ENCODE measurements at regions not wholly inside any gene's neighbourhood (a gene's known extent, or its start where the extent isn't known, plus 50 kb on each side); places are given as distances from the start of the nearest gene placed in this dataset.
A peak's percentile ranks its signal among the peaks of the same experiment; 100 is the strongest.

DNA sequence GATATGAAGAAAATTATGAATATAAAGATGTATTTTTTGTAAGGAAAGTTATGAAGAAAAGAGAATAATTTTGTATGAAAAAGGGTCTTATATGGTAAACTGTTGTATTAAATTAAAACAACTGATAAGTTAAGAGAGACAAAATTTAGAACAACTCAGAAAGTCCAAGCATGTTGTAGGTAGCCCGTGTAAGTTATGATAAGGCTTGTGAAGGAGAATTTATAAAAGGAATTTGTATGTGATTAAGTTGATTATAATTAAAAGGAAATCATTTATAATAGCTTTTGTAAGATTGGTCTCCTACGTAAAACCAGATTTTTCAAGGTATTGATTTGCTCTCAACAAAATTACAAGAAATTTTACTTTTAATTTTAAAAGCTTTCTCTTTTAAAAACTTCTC lies 1579.3 kb downstream of the HACE1 start:
- peaks cover 17% of the 10 kb centered on the region for H3K36me3 Mint-ChIP-seq (ENCODE audit: unreplicated experiment)
- H3K4me1 Mint-ChIP-seq (ENCODE audit: low read depth, unreplicated experiment) = no peaks in the 10 kb centered on the region
- no peak overlapping the region for H3K4me3 Mint-ChIP-seq (ENCODE audit: unreplicated experiment)
- peaks cover 2% of the 10 kb centered on the region for H3K27me3 Mint-ChIP-seq (ENCODE audit: unreplicated experiment)
- no peak for DNase-seq
- TF ChIP-seq, protein P1, sequence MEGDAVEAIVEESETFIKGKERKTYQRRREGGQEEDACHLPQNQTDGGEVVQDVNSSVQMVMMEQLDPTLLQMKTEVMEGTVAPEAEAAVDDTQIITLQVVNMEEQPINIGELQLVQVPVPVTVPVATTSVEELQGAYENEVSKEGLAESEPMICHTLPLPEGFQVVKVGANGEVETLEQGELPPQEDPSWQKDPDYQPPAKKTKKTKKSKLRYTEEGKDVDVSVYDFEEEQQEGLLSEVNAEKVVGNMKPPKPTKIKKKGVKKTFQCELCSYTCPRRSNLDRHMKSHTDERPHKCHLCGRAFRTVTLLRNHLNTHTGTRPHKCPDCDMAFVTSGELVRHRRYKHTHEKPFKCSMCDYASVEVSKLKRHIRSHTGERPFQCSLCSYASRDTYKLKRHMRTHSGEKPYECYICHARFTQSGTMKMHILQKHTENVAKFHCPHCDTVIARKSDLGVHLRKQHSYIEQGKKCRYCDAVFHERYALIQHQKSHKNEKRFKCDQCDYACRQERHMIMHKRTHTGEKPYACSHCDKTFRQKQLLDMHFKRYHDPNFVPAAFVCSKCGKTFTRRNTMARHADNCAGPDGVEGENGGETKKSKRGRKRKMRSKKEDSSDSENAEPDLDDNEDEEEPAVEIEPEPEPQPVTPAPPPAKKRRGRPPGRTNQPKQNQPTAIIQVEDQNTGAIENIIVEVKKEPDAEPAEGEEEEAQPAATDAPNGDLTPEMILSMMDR (IDR thresholded peaks at IDR 0.05; ENCODE audit: partially characterized antibody, unreplicated experiment) = no peak
- no peak overlapping the region for H3K27ac Mint-ChIP-seq (ENCODE audit: unreplicated experiment)
- peaks cover 4% of the 10 kb centered on the region for H3K9me3 Mint-ChIP-seq (ENCODE audit: unreplicated experiment)

DNA sequence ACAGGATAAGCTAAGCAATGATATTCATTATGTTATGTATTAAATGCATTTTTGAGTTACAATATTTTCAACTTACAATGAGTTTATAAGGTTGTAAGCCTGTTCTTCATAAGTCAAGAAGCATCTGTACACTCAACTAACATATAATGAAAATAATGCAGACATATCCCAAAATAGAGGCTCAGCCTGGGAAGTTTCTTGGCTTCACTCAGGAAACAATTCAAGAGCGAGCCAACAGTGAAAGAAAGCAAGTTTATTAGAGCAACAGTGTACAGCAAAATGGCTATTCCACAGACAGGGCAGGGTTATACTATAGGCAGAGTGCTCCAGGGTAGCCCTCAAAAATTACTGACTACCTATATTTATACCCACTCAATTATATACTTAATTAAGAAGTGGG lies 1581.8 kb downstream of the HACE1 start:
- peaks cover 1% of the 10 kb centered on the region for H3K4me1 Mint-ChIP-seq (ENCODE audit: low read depth, unreplicated experiment)
- no peak overlapping the region for H3K4me3 Mint-ChIP-seq (ENCODE audit: unreplicated experiment)
- H3K9me3 Mint-ChIP-seq (ENCODE audit: unreplicated experiment) = peaks cover 4% of the 10 kb centered on the region
- DNase-seq = no peak
- H3K27me3 Mint-ChIP-seq (ENCODE audit: unreplicated experiment) = peaks cover 2% of the 10 kb centered on the region
- TF ChIP-seq, protein P1 (IDR thresholded peaks at IDR 0.05; ENCODE audit: partially characterized antibody, unreplicated experiment) = no peak
- peaks cover 17% of the 10 kb centered on the region for H3K36me3 Mint-ChIP-seq (ENCODE audit: unreplicated experiment)
- H3K27ac Mint-ChIP-seq (ENCODE audit: unreplicated experiment) = no peak overlapping the region

DNA sequence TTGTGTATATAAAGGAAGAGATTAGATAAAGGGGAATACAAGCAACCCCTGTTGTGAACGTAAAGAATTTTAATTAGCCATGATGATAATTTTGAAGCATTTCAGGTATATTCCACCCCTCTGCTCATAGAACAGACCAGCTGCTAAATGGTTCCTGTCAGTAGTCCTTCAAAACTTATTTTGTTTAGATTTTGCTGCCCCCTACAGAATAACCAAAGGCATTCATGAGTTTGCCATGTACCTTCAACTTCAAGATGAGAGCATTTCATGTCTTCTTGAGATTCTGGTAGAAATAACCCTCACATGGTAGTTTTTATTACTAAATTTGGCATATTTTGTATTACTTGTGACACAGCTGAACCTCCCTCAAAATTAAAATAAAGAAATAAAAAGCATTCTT lies 1586.7 kb downstream of the HACE1 start:
- Mint-ChIP-seq H3K9me3 (ENCODE audit: unreplicated experiment) (no peaks in the 10 kb centered on the region), H3K27me3 (ENCODE audit: unreplicated experiment) (no peaks in the 10 kb centered on the region), H3K4me1 (ENCODE audit: low read depth, unreplicated experiment) (peaks cover 3% of the 10 kb centered on the region), H3K4me3 (ENCODE audit: unreplicated experiment) (no peak overlapping the region), H3K27ac (ENCODE audit: unreplicated experiment) (no peak overlapping the region), H3K36me3 (ENCODE audit: unreplicated experiment) (no peaks in the 10 kb centered on the region)
- DNase-seq = no peak
- TF ChIP-seq, protein P1 (IDR thresholded peaks at IDR 0.05; ENCODE audit: partially characterized antibody, unreplicated experiment) = peak; percentile 67

DNA sequence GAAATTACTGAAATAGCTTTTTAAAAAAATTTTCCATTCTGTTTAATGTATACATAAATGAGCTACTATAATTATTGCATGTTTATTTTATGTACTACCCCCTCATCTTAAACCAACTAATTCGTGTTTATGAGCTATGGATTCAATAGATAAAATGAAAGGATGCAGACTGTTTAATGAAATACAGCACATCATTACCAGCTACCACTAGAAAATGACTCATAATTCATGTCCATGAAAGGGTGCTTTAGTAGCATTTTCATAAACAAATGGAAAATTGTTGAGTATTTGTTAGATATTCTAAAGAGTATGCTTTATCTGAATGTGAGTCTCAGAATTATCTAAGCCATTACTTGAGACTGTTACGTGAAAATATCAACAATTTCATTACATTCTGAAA lies 1590.1 kb downstream of the HACE1 start:
- H3K36me3 Mint-ChIP-seq (ENCODE audit: unreplicated experiment) = no peaks in the 10 kb centered on the region
- no peaks in the 10 kb centered on the region for H3K27me3 Mint-ChIP-seq (ENCODE audit: unreplicated experiment)
- H3K9me3 Mint-ChIP-seq (ENCODE audit: unreplicated experiment) = no peaks in the 10 kb centered on the region
- TF ChIP-seq, protein P1 (IDR thresholded peaks at IDR 0.05; ENCODE audit: partially characterized antibody, unreplicated experiment) = no peak
- DNase-seq = no peak
- H3K4me1 Mint-ChIP-seq (ENCODE audit: low read depth, unreplicated experiment) = peaks cover 3% of the 10 kb centered on the region
- H3K4me3 Mint-ChIP-seq (ENCODE audit: unreplicated experiment) = no peak overlapping the region
- no peak overlapping the region for H3K27ac Mint-ChIP-seq (ENCODE audit: unreplicated experiment)

DNA sequence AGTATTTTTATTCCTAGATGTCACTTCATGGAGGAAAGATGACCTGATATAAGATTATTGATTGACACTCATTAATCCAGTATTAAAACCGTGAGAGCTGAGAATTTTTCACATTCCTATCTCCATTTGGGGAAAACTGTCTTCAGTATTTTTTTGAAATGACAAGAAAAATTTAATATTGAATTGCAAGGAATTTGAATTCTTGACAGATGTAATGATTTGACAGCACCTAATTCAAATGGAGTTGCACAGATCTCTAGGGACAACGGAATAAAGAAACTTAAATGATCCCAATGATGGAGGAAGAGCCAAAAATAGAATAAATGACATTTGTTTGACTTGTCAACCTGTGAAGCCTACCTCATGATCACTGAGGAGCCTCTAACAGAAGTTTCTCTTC lies 1591.4 kb downstream of the HACE1 start:
- H3K36me3 Mint-ChIP-seq (ENCODE audit: unreplicated experiment) = no peaks in the 10 kb centered on the region
- H3K27me3 Mint-ChIP-seq (ENCODE audit: unreplicated experiment) = no peaks in the 10 kb centered on the region
- H3K4me1 Mint-ChIP-seq (ENCODE audit: low read depth, unreplicated experiment) = peaks cover 3% of the 10 kb centered on the region
- H3K4me3 Mint-ChIP-seq (ENCODE audit: unreplicated experiment) = no peak overlapping the region
- no peaks in the 10 kb centered on the region for H3K9me3 Mint-ChIP-seq (ENCODE audit: unreplicated experiment)
- TF ChIP-seq, protein P1 (IDR thresholded peaks at IDR 0.05; ENCODE audit: partially characterized antibody, unreplicated experiment) = no peak
- no peak overlapping the region for H3K27ac Mint-ChIP-seq (ENCODE audit: unreplicated experiment)
- DNase-seq = no peak

Data from glutamatergic neuron (in vitro differentiated cells).